ENCODE measurements at regions not wholly inside any gene's neighbourhood (a gene's known extent, or its start where the extent isn't known, plus 50 kb on each side); places are given as distances from the start of the nearest gene placed in this dataset.

DNA sequence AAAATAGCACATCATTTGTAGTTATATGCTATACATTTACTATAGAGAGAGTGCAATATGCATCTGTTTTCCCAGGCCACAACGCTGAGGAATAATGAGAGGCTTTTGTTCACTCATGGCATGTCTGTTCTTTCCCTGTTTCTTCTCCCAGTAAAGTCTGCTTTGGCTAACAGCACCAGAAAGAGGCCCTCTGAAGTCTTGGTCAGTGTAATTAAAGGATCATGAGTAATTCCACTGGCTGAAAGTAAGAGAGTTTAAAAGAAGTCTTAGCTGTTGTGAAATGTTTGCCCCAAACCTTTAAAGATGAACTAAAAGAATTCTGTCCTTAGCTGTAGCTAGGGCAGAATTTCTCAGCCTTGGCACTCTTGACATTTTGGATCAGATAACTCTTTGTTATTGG, 228.8 kb downstream of the TLE4 start:
- Histone ChIP-seq H3K4ac (ENCODE audit: low read depth in 1 of 2, low read length in 2 of 2) (no peak overlapping the region), H3K27me3 (ENCODE audit: control insufficient read depth in 1 of 2, insufficient read depth in 1 of 2, low read length in 2 of 2) (peaks cover 0 to 9% of the 10 kb centered on the region in 2 experiments), H3K36me3 (ENCODE audit: control insufficient read depth in 1 of 2, insufficient read depth in 2 of 2, low read depth in 1 of 2, low read length in 2 of 2) (no peaks in the 10 kb centered on the region), H3K9me3 (ENCODE audit: control insufficient read depth, low read length) (no peaks in the 10 kb centered on the region), H2BK15ac (ENCODE audit: low read depth, poor library complexity, severe bottlenecking) (no peak overlapping the region), H3K14ac (ENCODE audit: low read length in 2 of 2) (no peak overlapping the region), H2BK12ac (ENCODE audit: low read length in 2 of 2) (no peak overlapping the region), H3K79me1 (replicated peaks; ENCODE audit: low read length, poor library complexity, severe bottlenecking) (no peaks in the 10 kb centered on the region), H3K4me2 (ENCODE audit: low read length, poor library complexity, severe bottlenecking) (no peak overlapping the region), H3K27ac (ENCODE audit: low read length, poor library complexity, severe bottlenecking) (no peak overlapping the region), H2BK120ac (ENCODE audit: low read depth, low read length) (no peak overlapping the region), H4K8ac (ENCODE audit: low read length) (no peak overlapping the region), H3K4me1 (ENCODE audit: control insufficient read depth, insufficient read depth, low read depth, low read length) (peaks cover 4% of the 10 kb centered on the region), H2AFZ (ENCODE audit: low read depth, low read length) (no peak overlapping the region), H4K91ac (ENCODE audit: low read length) (no peak overlapping the region), H3K9ac (ENCODE audit: low read length) (no peak overlapping the region), H2BK5ac (ENCODE audit: low read depth, low read length, poor library complexity, severe bottlenecking) (no peak overlapping the region), H3K18ac (ENCODE audit: low read depth in 1 of 2, low read length in 2 of 2) (no peak overlapping the region), H2AK5ac (ENCODE audit: low read length, severe bottlenecking) (no peak overlapping the region), H3K4me3 (ENCODE audit: insufficient read depth in 1 of 2, low read depth in 1 of 2, low read length in 2 of 2) (no peak overlapping the region), H3K23ac (ENCODE audit: low read length in 2 of 2) (no peak overlapping the region)
- WGBS = 100% methylated on average over 1 of the region's 1 CpG
- DNase-seq = peak; percentile 3

GRCh38 chr9:79799691-79800335, 228.0 kb downstream of the TLE4 start:
- Histone ChIP-seq H2BK120ac (ENCODE audit: low read depth, low read length) (no peak overlapping the region), H3K4me3 (ENCODE audit: insufficient read depth in 1 of 2, low read depth in 1 of 2, low read length in 2 of 2) (no peak overlapping the region), H4K91ac (ENCODE audit: low read length) (no peak overlapping the region), H2AK5ac (ENCODE audit: low read length, severe bottlenecking) (no peak overlapping the region), H3K4ac (ENCODE audit: low read depth in 1 of 2, low read length in 2 of 2) (no peak overlapping the region), H3K4me2 (ENCODE audit: low read length, poor library complexity, severe bottlenecking) (no peak overlapping the region), H3K9ac (ENCODE audit: low read length) (no peak overlapping the region), H3K23ac (ENCODE audit: low read length in 2 of 2) (no peak overlapping the region), H3K4me1 (ENCODE audit: control insufficient read depth, insufficient read depth, low read depth, low read length) (peaks cover 4% of the 10 kb centered on the region), H3K79me1 (replicated peaks; ENCODE audit: low read length, poor library complexity, severe bottlenecking) (no peaks in the 10 kb centered on the region), H3K27me3 (ENCODE audit: control insufficient read depth in 1 of 2, insufficient read depth in 1 of 2, low read length in 2 of 2) (peaks cover 0 to 9% of the 10 kb centered on the region in 2 experiments), H3K36me3 (ENCODE audit: control insufficient read depth in 1 of 2, insufficient read depth in 2 of 2, low read depth in 1 of 2, low read length in 2 of 2) (no peaks in the 10 kb centered on the region), H2BK15ac (ENCODE audit: low read depth, poor library complexity, severe bottlenecking) (no peak overlapping the region), H4K8ac (ENCODE audit: low read length) (no peak overlapping the region), H2BK12ac (ENCODE audit: low read length in 2 of 2) (no peak overlapping the region), H3K18ac (ENCODE audit: low read depth in 1 of 2, low read length in 2 of 2) (no peak overlapping the region), H2AFZ (ENCODE audit: low read depth, low read length) (no peak overlapping the region), H3K14ac (ENCODE audit: low read length in 2 of 2) (no peak overlapping the region), H3K9me3 (ENCODE audit: control insufficient read depth, low read length) (no peaks in the 10 kb centered on the region), H3K27ac (ENCODE audit: low read length, poor library complexity, severe bottlenecking) (no peak overlapping the region), H2BK5ac (ENCODE audit: low read depth, low read length, poor library complexity, severe bottlenecking) (no peak overlapping the region)
- WGBS = 89% methylated on average over 6 of the region's 6 CpGs
- DNase-seq = no peak

DNA sequence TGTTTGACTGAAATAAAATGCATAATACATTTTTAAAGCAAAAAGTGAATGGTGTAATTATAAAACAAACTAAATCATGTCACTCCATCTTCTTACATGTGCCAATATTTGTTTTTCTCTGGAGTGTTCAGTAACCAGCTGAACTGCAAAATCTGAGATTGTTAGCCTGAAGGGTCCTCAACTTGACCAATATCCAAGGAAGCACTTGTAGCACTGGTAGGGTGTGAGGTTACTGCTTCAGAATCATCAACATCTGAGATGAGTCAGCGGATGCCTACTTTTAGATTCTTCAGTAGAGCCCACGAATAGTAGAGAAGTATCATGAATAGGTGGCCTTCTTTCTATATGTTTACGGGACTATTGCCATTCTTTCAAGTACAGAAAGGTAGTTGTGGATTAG, 226.7 kb downstream of the TLE4 start:
- H2AFZ ChIP-seq (ENCODE audit: low read depth, low read length) = no peak overlapping the region
- 98% methylated on average over 3 of the region's 3 CpGs for WGBS
- no peaks in the 10 kb centered on the region for H3K36me3 ChIP-seq (ENCODE audit: control insufficient read depth in 1 of 2, insufficient read depth in 2 of 2, low read depth in 1 of 2, low read length in 2 of 2)
- H3K18ac ChIP-seq (ENCODE audit: low read depth in 1 of 2, low read length in 2 of 2) = no peak overlapping the region
- H3K4ac ChIP-seq (ENCODE audit: low read depth in 1 of 2, low read length in 2 of 2) = no peak overlapping the region
- no peaks in the 10 kb centered on the region for H3K79me1 ChIP-seq (replicated peaks; ENCODE audit: low read length, poor library complexity, severe bottlenecking)
- no peak for DNase-seq
- H2BK120ac ChIP-seq (ENCODE audit: low read depth, low read length) = no peak overlapping the region
- no peaks in the 10 kb centered on the region for H3K9me3 ChIP-seq (ENCODE audit: control insufficient read depth, low read length)
- peaks cover 4% of the 10 kb centered on the region for H3K4me1 ChIP-seq (ENCODE audit: control insufficient read depth, insufficient read depth, low read depth, low read length)
- no peak overlapping the region for H2BK12ac ChIP-seq (ENCODE audit: low read length in 2 of 2)
- H2BK5ac ChIP-seq (ENCODE audit: low read depth, low read length, poor library complexity, severe bottlenecking) = no peak overlapping the region
- H3K9ac ChIP-seq (ENCODE audit: low read length) = no peak overlapping the region
- no peak overlapping the region for H2BK15ac ChIP-seq (ENCODE audit: low read depth, poor library complexity, severe bottlenecking)
- H4K8ac ChIP-seq (ENCODE audit: low read length) = no peak overlapping the region
- no peak overlapping the region for H3K23ac ChIP-seq (ENCODE audit: low read length in 2 of 2)
- no peak overlapping the region for H3K27ac ChIP-seq (ENCODE audit: low read length, poor library complexity, severe bottlenecking)
- no peak overlapping the region for H3K14ac ChIP-seq (ENCODE audit: low read length in 2 of 2)
- no peak overlapping the region for H3K4me2 ChIP-seq (ENCODE audit: low read length, poor library complexity, severe bottlenecking)
- no peak overlapping the region for H3K4me3 ChIP-seq (ENCODE audit: insufficient read depth in 1 of 2, low read depth in 1 of 2, low read length in 2 of 2)
- H3K27me3 ChIP-seq (ENCODE audit: control insufficient read depth in 1 of 2, insufficient read depth in 1 of 2, low read length in 2 of 2) = peaks cover 0 to 19% of the 10 kb centered on the region in 2 experiments
- H2AK5ac ChIP-seq (ENCODE audit: low read length, severe bottlenecking) = no peak overlapping the region
- no peak overlapping the region for H4K91ac ChIP-seq (ENCODE audit: low read length)

GRCh38 chr9:79796411-79796810, 224.6 kb downstream of the TLE4 start:
- no peaks in the 10 kb centered on the region for H3K36me3 ChIP-seq (ENCODE audit: control insufficient read depth in 1 of 2, insufficient read depth in 2 of 2, low read depth in 1 of 2, low read length in 2 of 2)
- peaks cover 0 to 22% of the 10 kb centered on the region in 2 experiments for H3K27me3 ChIP-seq (ENCODE audit: control insufficient read depth in 1 of 2, insufficient read depth in 1 of 2, low read length in 2 of 2)
- no peak overlapping the region for H3K23ac ChIP-seq (ENCODE audit: low read length in 2 of 2)
- H3K4me3 ChIP-seq (ENCODE audit: insufficient read depth in 1 of 2, low read depth in 1 of 2, low read length in 2 of 2) = no peak overlapping the region
- no peaks in the 10 kb centered on the region for H3K9me3 ChIP-seq (ENCODE audit: control insufficient read depth, low read length)
- no peak overlapping the region for H2BK120ac ChIP-seq (ENCODE audit: low read depth, low read length)
- H2AFZ ChIP-seq (ENCODE audit: low read depth, low read length) = no peak overlapping the region
- no peak overlapping the region for H3K27ac ChIP-seq (ENCODE audit: low read length, poor library complexity, severe bottlenecking)
- H4K8ac ChIP-seq (ENCODE audit: low read length) = no peak overlapping the region
- peaks cover under 1% of the 10 kb centered on the region for H3K4me1 ChIP-seq (ENCODE audit: control insufficient read depth, insufficient read depth, low read depth, low read length)
- no peak for DNase-seq
- no peak overlapping the region for H3K18ac ChIP-seq (ENCODE audit: low read depth in 1 of 2, low read length in 2 of 2)
- no peak overlapping the region for H3K9ac ChIP-seq (ENCODE audit: low read length)
- no peak overlapping the region for H4K91ac ChIP-seq (ENCODE audit: low read length)
- H2BK12ac ChIP-seq (ENCODE audit: low read length in 2 of 2) = no peak overlapping the region
- no peak overlapping the region for H3K14ac ChIP-seq (ENCODE audit: low read length in 2 of 2)
- no peaks in the 10 kb centered on the region for H3K79me1 ChIP-seq (replicated peaks; ENCODE audit: low read length, poor library complexity, severe bottlenecking)
- H2BK5ac ChIP-seq (ENCODE audit: low read depth, low read length, poor library complexity, severe bottlenecking) = no peak overlapping the region
- H2AK5ac ChIP-seq (ENCODE audit: low read length, severe bottlenecking) = no peak overlapping the region
- no peak overlapping the region for H2BK15ac ChIP-seq (ENCODE audit: low read depth, poor library complexity, severe bottlenecking)
- H3K4me2 ChIP-seq (ENCODE audit: low read length, poor library complexity, severe bottlenecking) = no peak overlapping the region
- WGBS = 90% methylated on average over 3 of the region's 3 CpGs
- no peak overlapping the region for H3K4ac ChIP-seq (ENCODE audit: low read depth in 1 of 2, low read length in 2 of 2)

Data from mesenchymal stem cell (in vitro differentiated cells and primary cell).